GM19351 (cell line): ENCODE measurements at regions not wholly inside any gene's neighbourhood (a gene's known extent, or its start where the extent isn't known, plus 50 kb on each side); places are given as distances from the start of the nearest gene placed in this dataset.
A peak's percentile ranks its signal among the peaks of the same experiment; 100 is the strongest.

Source experiments
- ATAC-seq: cut with Tn5 transposase; IDR thresholded peaks from one replicate; pipeline ENCODE4 v1.9.1; 2021; ENCODE audit warnings: mild to moderate bottlenecking, moderate library complexity; ENCODE audit not compliant: unreplicated experiment

GRCh38 chr1:68551459-68551858 is 54.6 kb upstream of the DEPDC1 start:
- no peak for ATAC-seq

- ATAC-seq: peak; percentile 89
Observed at GRCh38 chr1:68558321-68559026, 61.6 kb upstream of the DEPDC1 start.

- no peak for ATAC-seq
Observed at GRCh38 chr1:68565923-68566322, 69.0 kb upstream of the DEPDC1 start.

- no peak for ATAC-seq
Observed at GRCh38 chr1:68570871-68571270, 74.0 kb upstream of the DEPDC1 start.

GRCh38 chr1:68571454-68572235 is 74.8 kb upstream of the DEPDC1 start:
- ATAC-seq: no peak

- no peak for ATAC-seq
Observed at GRCh38 chr1:68585351-68585750, 88.5 kb upstream of the DEPDC1 start.

- ATAC-seq: no peak
Observed at GRCh38 chr1:68586766-68587165, 89.9 kb upstream of the DEPDC1 start.

GRCh38 chr1:68588304-68588703 is 91.4 kb upstream of the DEPDC1 start:
- ATAC-seq: no peak

GRCh38 chr1:68590473-68590872 is 93.6 kb upstream of the DEPDC1 start:
- no peak for ATAC-seq

- ATAC-seq: no peak
Observed at GRCh38 chr1:68594851-68595250, 98.0 kb upstream of the DEPDC1 start.

GRCh38 chr1:68600049-68600661 is 103.3 kb upstream of the DEPDC1 start:
- peak; percentile 51 for ATAC-seq

- no peak for ATAC-seq
Observed at GRCh38 chr1:68608289-68608688, 111.4 kb upstream of the DEPDC1 start.

- ATAC-seq: no peak
Observed at GRCh38 chr1:68615312-68615711, 118.4 kb upstream of the DEPDC1 start.

- ATAC-seq: no peak
Observed at GRCh38 chr1:68617942-68618341, 121.1 kb upstream of the DEPDC1 start.

GRCh38 chr1:68620571-68620970 is 123.7 kb upstream of the DEPDC1 start:
- ATAC-seq: no peak

- no peak for ATAC-seq
Observed at GRCh38 chr1:68623700-68624099, 126.8 kb upstream of the DEPDC1 start.

- ATAC-seq: no peak
Observed at GRCh38 chr1:68624233-68624632, 127.4 kb upstream of the DEPDC1 start.

GRCh38 chr1:68625624-68626023 is 128.7 kb upstream of the DEPDC1 start:
- no peak for ATAC-seq

GRCh38 chr1:68633141-68633919 is 136.4 kb upstream of the DEPDC1 start:
- no peak for ATAC-seq

GRCh38 chr1:68644504-68644903 is 147.6 kb upstream of the DEPDC1 start:
- ATAC-seq: peak; percentile 53

- ATAC-seq: no peak
Observed at GRCh38 chr1:68651115-68651514, 154.2 kb upstream of the DEPDC1 start.
